IPS-NIHi7 (cell line): ENCODE measurements at regions not wholly inside any gene's neighbourhood (a gene's known extent, or its start where the extent isn't known, plus 50 kb on each side); places are given as distances from the start of the nearest gene placed in this dataset.

Experiments
- DNase-seq: peaks from one replicate; pipeline ENCODE4 v3.0.0; 2012; ENCODE audit warnings: mixed read lengths; ENCODE audit errors: extremely low spot score

DNA sequence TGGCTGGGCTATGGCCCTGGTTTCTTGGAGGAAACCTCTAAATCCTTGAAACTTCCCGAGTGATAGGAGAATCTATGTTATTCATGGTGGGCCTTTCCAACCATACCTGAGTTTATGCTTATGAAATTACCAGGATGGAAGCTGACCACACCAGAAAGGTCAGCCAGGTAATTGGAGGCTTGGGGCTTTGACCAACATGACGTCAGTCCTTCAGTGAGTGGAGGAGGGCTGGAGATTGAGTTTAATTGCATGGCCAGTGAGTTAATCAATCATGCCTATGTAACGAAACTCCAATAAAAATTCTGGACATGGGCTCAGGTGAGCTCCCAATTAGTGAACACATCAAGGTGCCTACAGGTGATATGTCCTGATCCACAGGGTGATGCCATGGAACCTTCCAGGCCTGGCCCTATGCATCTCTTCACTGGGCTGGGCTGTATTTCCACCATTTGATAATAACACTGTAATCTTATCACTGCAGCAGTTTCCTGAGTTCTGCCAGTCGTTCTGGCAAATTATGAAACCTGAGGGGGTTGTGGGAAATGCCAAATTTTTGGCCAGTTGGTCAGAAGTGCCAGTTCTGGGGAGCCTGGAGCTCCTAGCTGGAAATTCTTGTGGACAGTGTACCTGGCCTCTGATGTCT, 106.5 kb downstream of the CDH26 start:
- no peak for DNase-seq

DNA sequence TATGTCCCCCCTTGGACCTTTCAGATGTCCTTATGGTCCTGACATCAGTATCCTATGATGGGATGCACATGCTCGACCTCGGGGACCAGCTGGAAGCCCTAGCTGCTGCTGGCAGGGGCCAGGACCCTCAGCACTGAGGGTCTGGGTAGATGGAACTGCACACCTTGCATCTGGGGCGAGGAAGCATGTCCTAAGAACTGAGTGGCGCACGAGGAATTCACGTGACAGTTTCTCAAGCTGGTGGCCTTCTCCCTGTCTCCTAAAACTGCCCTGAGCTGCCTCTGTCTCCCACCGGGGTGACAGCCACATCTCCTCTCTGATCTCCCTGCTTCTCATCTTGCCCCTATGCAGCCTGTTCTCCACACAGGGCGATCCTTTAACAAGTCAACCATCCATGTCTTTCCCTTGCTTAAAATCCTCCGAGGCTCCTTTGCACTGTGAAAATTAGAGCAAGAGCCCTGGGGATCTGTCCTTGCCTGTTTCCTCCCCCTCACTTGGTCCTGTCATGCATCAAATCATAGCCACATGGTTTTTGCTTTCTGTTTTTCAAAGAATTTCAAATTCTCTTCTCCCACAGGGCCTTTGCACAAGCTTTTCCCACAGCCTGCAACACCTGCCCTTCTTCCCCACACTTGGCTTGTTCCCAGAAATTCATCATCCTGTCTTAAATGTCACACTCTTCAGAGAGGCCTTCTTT, 107.7 kb downstream of the CDH26 start:
- DNase-seq, result no peak

DNA sequence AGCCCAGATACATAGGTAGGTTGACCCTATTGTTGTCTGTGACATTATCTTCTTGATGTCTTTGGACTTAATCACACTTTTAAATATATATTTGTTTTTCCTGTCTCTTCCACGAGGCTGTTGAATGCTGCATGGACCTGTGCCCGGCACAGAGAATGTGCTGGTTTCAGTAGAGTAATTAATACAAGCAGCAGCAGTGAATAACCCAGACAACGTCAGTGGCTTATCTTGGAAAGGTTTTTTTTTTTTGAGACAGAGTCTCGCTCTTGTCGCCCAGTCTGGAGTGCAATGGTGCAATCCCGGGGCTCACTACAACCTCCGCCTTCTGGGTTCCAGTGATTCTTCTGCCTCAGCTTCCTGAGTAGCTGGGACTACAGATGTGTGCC, 108.2 kb downstream of the CDH26 start:
- no peak for DNase-seq

DNA sequence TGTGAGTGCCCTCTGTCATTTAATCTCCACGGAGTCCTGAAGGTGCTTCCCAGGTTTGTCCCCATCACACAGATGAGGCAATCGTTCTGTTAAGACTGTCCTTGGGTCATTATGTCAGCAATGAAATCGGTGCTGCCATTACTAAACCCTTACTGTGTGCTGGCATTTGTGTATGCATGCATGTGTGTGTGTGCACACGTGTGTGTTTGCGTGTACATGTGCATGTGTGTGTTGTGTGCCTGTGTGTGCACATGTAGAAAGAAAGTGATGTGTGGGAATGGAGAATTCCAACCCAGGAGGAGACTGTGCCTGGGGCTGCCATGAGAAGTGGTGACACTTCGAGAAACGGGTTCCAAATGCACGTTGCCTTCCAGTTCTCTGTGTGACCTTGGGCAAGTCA, 110.3 kb downstream of the CDH26 start:
- DNase-seq, result no peak

DNA sequence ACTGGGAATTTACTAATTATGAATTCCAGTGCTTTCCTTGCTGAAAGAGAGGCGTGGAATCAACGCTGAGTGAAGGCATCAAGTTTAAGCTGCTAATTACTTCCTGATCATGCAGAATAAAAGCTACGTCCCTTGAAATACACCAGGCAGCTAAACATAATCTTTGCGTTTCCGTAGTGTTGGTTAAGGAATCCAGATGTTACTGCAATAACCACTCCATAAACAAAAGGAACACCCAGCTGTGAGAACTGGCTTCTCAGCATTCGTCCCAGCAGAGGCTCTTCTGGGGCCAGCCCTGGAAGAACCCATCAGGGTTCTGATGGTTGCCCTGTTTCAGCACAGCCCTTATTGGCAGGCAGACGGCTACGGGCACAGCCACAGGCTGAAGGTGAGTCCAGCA, 111.4 kb downstream of the CDH26 start:
- DNase-seq, result no peak

DNA sequence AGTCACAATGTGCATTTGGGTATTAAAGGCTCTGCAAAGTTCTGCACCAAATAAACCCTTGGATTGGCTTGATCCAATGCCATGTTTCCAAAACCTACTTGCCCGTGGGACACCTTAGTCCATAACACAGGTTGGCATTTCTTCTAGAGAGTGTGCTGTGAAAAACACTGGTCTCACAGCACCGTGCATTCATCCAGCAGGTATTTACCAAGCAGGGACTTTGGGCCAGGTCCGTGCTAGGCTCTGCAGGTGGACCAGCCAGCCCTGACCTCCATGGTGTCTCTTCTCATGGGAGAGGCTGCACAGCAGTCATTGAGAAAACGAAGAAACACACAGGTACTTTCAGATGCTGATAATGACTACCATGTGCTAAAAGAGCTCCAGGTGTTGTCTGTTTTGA, 112.6 kb downstream of the CDH26 start:
- DNase-seq, result no peak

DNA sequence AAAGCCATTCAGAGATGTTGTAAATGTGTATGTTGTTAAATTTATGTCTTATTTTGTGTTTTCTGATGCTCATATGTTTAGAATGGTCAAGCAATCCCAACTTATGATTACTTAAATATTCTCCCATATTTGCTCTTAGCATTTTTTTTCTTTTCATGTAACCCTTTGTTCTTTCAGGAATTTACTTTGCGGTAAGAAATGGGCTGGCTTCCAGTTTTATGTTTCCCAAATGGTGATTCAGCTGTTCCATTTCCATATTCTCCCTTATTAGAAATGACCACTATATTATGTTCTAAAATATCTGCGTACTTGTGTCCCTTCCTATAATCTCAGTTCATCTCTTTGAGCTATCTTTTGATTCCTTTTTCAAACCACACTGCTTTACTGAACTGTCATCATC, 113.7 kb downstream of the CDH26 start:
- DNase-seq, result no peak

DNA sequence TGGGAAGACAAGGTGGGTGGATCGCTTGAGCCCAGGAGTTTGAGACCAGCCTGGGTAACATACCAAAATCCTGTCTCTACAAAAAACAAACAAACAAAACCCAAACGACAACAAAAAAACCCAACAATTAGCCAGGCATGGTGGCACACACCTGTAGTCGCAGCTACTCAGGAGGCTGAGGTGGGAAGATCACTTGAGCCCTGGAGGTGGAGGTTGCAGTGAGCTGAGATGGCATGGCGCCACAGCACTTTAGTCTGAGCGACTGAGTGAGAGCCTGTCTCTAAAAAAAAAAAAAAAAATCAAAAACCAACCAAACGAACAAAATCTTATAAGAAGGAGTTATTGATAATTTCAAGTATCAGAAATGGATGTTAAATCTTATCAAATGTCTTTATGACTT, 114.9 kb downstream of the CDH26 start:
- DNase-seq, result no peak

DNA sequence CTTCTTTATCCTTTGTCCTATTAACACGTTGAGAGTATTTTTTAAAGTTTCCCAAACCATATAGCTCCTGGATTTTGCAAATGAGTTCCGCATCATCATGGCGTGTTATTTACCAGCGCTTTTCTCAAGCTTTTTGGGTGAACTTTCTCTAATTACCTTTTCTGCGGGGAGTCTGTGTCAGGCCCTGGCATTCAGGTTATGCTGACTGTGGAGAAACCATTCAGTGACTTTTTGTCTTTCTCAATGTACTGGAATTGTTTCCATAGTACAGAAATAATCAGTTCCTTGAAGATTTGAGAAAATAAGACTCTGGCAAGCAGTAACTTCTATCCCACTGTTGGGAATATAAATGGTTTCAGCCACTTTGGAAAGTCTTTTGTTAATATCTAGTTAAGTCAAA, 115.3 kb downstream of the CDH26 start:
- DNase-seq, result no peak

DNA sequence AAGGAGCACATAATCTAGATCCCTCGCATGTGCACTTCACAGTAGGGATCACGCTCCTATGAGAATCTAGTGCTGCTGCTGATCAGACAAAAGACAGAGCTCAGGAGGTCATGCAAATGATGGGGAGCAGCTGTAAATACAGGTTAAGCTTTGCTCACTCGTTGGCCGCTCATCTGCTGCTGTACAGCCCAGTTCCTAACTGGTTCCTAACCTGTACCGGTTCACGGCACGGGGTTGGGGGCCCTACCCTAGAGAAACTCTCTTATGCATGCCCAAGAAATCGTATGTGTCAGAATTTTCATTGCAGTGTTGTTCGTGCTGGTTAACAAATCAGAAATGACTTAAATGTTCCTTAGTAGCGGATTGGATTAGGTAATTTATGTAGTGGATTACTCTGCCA, 116.1 kb downstream of the CDH26 start:
- no peak for DNase-seq

DNA sequence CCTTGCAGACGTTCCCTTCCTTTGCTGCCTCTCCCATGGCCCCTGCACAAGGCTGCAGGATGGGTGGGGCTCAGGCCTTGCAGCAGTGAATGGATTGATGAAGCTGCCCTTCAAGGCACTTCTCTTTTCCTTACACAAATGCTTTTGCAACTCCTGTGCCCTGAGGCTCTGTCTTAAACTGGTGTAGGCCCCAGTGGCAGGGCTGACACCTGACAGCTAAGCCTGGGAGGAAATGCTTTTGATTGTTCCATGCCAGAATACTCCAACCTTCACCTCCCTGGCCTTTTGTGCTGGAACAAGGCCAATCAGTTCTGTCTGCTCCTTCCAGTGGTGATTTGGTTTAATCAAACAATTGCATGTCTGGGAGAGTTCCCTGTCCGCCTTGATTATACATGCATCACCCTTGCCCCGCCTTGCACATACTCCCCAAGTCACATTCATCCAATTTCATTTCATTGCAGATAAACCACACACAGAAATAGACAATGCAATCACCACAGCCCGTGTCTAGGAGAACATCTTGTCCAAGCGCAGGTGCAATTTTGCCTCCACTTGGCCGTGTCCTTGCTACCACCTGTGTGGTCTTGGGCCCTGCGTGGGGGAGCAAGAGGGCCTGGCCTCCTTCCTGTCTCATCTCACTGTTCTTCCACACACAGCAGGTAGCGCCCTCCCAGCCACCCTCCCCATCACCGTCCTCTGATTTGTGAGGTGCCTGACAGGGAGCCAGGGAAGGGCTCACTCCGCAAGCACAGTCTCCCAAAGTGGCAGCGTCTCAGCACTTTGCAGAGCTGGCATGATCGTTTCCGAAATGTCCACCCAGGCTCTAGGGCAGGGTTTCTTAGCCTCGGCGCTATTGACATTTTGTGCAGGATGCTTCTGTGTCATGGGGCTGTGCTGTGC, 120.4 kb downstream of the CDH26 start:
- DNase-seq, result no peak

DNA sequence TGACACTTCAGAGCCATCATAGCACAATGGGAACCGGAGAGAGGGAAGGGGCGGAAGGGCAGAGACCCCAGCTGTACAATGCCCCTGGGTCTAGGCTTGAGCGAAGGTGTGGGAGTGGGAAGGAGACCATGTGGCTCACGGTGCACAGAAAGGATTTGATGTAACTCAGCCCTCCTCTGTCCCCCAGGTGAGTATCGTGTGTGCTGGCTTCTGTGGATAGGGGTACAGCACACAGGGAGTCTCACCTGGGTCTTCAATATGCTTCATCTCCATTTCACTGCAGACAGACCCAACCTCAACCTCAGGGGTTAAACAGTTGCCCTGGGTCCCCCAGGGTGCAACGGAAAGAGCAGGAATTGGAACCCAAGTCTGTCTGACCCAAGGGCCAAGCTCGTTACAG, 122.2 kb downstream of the CDH26 start:
- no peak for DNase-seq

DNA sequence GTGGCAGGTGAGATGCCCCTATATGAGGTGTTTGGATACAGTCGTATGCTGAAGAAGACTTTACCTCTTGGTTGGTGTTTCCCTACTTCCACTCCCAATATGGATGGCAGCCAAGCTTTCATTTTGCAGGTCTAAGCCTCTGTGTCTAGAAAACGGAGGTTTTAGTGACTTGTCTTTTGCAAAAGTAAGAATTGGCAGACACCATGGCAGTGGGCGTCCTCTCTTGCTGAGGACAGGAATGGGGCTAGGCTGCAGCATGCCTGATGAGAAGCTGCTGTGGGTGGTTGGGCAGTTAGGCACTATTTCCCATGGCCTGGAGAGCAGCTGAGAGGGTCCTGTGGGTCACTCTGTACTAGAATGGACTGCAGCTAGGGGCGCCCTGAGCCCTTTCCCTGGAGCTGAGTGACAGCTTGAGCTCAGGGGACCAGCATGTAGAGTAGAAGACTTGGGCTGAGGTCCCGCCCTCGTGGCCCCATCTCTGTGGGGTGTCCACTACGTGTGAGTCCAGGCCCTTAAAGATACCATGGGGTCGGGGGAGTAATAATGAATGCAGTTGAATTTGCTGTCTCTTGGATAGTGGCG, 127.4 kb downstream of the CDH26 start:
- DNase-seq, result peak; percentile 65

DNA sequence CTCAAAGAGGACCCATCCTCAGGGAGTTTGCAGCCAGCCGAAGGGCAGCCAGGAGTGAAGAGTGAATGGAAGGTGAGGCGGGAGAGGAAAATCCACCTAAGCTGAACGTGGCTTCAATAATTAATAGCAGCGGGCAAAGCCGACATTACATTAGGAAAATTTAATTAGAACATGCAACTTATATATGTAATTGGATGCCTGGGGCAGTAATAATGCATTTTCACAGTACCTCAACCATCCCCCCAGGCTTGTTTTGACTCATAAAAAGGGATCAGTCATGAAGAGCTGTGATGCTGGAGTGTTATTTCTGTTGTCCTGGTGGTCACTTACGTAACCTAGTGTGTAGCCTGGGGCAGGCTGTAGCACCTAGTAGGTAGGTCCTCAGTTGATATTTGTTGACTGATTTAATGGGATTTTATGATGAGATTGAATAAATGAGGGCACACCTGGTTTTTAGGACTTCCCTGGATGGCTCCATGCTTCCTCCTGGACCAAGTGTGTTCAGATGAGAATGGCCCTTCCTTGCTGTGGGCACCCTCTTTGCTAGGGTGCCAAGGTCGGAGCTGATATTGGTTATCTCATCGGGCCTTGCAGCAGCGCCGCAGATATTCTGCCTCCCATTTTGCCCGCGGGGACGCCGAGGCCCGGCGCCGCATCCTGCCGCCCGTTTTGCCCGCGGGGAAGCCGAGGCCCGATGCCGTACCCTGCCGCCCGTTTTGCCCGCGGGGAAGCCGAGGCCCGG, 128.8 kb downstream of the CDH26 start:
- DNase-seq, result no peak

DNA sequence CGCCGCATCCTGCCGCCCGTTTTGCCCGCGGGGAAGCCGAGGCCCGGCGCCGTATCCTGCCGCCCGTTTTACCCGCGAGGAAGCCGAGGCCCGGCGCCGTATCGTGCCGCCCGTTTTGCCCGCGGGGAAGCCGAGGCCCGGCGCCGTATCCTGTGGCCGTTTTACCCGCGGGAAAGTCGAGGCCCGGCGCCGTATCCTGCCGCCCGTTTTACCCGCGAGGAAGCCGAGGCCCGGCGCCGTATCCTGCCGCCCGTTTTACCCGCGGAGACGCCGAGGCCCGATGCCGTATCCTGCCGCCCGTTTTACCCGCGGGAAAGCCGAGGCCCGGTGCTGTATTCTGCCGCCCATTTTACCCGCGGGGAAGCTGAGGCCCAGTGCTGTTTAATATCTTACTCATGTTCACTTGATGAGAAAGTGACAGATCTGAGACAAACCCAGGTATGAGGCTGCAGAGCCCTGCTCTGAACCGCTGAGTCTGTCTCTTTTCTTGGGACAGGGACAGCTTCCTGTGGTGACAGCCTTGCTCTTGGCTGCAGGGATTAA, 129.4 kb downstream of the CDH26 start:
- DNase-seq, result no peak

DNA sequence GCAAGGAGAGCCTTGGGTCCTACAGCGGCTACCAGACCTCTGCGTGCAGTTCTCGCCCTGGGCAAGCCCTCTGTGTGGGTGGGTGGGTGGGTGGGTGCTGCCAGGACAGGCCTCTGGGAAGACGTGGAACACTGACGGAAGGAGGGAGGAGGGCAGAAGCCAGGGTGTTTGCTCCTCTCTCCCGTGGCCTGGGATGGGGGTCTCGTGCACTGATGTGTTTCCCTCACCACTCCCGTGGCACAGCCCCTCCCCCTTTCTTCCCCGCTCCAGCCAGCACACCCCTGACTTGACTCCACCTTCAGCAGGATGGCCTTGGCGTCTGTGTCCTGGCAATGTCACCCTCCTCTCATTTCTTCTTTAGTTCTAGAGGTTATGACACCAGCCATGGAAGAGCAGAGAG, 130.0 kb downstream of the CDH26 start:
- DNase-seq, result no peak

DNA sequence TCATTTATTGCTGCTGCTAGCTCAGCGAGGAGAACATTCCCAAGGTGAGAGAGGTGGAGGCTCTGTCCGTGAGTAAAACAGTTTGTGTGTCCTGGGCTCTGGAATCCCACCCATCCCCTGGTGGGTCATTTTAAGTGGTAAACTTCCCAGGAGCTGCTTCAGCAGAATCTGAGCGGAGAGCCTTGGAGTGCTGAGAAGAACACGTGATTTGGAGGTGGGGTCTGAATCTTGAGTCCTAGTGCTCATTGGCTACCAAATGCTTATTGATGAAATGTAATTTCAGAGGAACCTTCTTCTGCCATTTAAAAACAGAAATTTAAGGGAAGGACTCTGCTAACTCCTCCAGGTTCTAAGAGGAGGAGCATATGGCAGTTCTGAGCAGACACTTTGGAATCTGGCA, 132.4 kb downstream of the CDH26 start:
- no peak for DNase-seq

DNA sequence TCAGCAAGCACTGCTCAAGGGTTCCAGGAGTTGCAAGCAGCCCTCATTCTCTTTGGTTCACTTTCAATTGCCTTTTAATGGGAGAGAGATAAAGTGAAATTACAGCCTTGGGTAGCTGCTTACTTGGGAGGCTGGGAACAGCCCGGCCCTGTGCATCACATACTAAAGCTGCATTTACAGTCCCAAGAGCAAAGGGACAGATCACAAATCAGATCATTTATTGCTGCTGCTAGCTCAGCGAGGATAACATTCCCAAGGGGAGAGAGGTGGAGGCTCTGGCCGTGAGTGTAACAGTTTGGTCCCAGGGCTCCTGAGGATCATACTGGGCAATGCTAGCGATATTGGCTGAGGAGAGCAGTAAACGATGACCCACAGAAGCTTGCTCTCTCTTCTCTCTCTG, 133.1 kb downstream of the CDH26 start:
- DNase-seq, result no peak

DNA sequence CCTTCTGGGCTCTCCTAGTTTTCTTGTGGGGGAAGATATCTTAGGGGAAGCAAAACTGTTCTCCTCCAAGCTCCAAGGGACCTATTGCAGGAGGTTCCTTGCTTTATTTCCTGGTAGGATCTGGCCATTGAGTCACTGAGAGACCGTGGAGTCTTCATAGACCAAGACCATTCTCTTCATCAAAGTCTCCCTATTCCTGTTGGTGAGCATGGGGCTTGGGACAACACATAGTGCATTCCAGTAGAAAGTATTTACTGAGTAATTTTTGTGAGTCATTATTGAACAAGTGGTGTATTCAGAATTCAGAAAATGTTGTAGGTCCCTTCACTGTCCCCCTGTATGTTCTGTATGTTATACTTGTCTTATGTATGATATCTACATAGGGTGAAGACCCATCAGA, 133.6 kb downstream of the CDH26 start:
- DNase-seq, result no peak

DNA sequence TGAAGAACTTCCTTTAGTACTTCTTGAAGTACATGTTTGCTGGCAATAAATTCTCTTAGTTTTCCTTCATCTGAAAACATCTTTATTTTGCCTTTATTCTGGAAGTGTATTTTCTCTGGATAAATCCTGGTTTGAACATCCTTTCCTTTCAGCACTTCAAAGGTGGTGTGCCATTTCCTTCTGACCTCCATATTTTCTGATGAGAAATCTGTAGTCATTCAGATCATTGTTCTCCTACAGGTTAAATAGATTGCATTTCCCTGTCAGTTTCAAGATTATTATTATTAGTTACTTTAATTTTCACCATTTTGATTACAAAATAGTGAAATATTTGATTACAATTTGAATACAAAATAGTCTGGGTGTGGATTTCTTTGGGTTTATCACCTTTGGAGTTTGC, 134.5 kb downstream of the CDH26 start:
- no peak for DNase-seq

DNA sequence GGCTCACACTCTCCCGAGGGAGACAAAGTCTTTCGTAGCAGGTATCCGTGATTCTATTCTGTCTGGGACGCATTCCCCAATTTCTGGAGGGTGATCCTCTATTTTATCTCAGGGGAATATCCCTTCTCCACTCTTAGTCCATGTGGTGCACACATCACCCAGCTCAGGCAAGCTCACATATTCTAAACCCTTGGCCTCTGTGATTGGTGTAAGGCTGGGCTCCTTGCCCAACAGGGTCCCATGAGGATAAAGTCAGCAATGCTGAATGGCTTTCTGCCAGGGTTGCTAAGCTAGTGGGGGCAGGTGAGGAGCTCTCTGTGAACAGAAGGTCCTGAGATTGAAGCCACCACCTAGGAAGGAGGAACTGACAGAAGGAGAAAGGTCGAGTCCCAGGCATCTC, 137.2 kb downstream of the CDH26 start:
- no peak for DNase-seq

DNA sequence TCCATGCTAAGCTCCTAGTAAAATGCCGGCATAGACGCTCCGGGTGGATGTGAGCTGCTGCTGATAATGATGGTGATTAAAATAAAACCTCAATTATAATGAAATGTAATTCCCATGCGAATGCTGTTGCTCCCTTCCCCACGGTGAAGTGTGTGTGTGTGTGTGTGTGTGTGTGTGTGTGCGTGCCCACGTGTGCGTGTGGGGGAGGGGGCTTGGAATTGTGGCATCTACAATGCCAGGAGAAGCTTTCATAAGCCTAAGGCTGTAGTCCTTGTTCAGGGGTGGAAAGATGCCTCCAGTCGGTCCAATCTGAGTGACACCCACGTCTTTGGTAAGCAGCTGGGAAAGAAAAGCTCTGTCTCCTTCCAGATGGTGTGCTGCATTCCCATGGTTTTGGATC, 137.9 kb downstream of the CDH26 start:
- DNase-seq, result no peak
